ENCODE measurements at regions not wholly inside any gene's neighbourhood (a gene's known extent, or its start where the extent isn't known, plus 50 kb on each side); places are given as distances from the start of the nearest gene placed in this dataset.
"Not testable (repeated sequence)": the region's sequence is repeated elsewhere in the genome, so short reads cannot be mapped to it uniquely, and the experiment has no call there.

DNA sequence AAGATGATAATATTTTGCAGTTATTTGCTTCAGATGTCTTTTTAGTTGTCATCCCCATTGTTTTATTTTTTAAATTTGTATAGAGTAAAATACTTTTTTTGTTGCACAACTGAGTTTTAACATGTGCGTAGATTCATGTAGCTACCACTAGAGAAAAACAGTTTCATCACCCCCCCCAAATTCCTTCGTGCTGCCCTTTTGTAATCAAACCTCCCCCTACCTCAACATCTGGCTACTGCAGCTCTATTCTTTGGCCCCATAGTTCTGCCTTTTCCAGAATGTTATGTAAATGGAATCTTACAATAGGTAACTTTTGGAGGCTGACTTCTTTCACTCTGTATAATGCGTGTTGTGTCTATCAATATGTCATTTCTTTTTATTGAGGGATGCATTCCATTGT is 232.0 kb upstream of the RASGRP1 start:
- Histone ChIP-seq H3K9me3 (ENCODE audit: low read length) (no peaks in the 10 kb centered on the region), H4K20me1 (ENCODE audit: insufficient read depth) (no peaks in the 10 kb centered on the region), H3K4me3 (ENCODE audit: low read length) (no peak overlapping the region), H3K36me3 (ENCODE audit: insufficient read depth, low read length) (no peaks in the 10 kb centered on the region), H3K79me2 (replicated peaks; ENCODE audit: insufficient read depth, low read length) (no peaks in the 10 kb centered on the region), H3K27me3 (ENCODE audit: insufficient read depth, low read depth, low read length) (no peaks in the 10 kb centered on the region), H3K4me2 (ENCODE audit: low read length) (no peak overlapping the region), H2AFZ (ENCODE audit: low read depth, low read length) (no peak overlapping the region), H3K27ac (ENCODE audit: low read length) (no peak overlapping the region), H3K9ac (ENCODE audit: low read length) (no peak overlapping the region), H3F3A (ENCODE audit: insufficient read depth, low read length, poor library complexity, severe bottlenecking) (no peaks in the 10 kb centered on the region), H3K9me2 (ENCODE audit: insufficient read depth, low read length) (no peaks in the 10 kb centered on the region)
- TF ChIP-seq POLR2AphosphoS5 (IDR thresholded peaks at IDR 0.05) (no peak), RAD21 (conservative IDR thresholded peaks at IDR 0.05) (no peak), SMC3 (conservative IDR thresholded peaks at IDR 0.05; ENCODE audit: poor library complexity) (no peak)

DNA sequence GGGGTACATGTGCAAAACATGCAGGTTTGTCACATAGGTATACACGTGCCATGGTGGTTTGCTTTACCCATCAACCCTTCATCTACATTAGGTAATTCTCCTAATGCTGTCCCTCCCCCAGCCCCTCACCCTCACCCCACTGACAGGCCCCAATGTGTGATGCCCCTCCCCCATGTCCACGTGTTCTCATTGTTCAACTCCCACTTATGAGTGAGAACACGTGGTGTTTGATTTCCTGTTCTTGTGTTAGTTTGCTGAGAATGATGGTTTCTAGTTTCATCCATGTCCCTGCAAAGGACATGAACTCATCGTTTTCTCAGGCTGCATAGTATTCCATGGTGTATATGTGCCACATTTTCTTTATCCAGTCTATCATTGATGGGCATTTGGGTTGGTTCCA is 232.9 kb upstream of the RASGRP1 start:
- H3K27ac ChIP-seq (ENCODE audit: low read length); H4K20me1 ChIP-seq (ENCODE audit: insufficient read depth); H3K9ac ChIP-seq (ENCODE audit: low read length); H3K79me2 ChIP-seq (replicated peaks; ENCODE audit: insufficient read depth, low read length); H3K36me3 ChIP-seq (ENCODE audit: insufficient read depth, low read length); H3F3A ChIP-seq (ENCODE audit: insufficient read depth, low read length, poor library complexity, severe bottlenecking); H3K4me2 ChIP-seq (ENCODE audit: low read length); H2AFZ ChIP-seq (ENCODE audit: low read depth, low read length); H3K4me3 ChIP-seq (ENCODE audit: low read length); H3K9me2 ChIP-seq (ENCODE audit: insufficient read depth, low read length); H3K27me3 ChIP-seq (ENCODE audit: insufficient read depth, low read depth, low read length); H3K9me3 ChIP-seq (ENCODE audit: low read length): not testable (repeated sequence)

DNA sequence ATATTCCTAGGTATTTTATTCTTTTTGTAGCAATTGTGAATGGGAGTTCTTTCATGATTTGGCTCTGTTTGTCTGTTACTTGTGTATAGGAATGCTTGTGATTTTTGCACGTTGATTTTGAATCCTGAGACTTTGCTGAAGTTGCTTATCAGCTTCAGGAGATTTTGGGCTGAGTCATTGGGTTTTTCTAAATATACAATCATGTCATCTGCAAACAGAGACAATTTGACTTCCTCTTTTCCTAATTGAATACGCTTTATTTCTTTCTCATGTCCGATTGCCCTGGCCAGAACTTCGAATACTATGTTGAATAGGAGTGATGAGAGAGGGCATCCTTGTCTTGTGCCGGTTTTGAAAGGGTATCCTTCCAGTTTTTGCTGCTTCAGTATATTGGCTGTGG is 234.6 kb upstream of the RASGRP1 start:
- H3K4me2 ChIP-seq (ENCODE audit: low read length); H3K9ac ChIP-seq (ENCODE audit: low read length); H3K4me3 ChIP-seq (ENCODE audit: low read length); H3K27ac ChIP-seq (ENCODE audit: low read length); H3K27me3 ChIP-seq (ENCODE audit: insufficient read depth, low read depth, low read length); H3K79me2 ChIP-seq (replicated peaks; ENCODE audit: insufficient read depth, low read length); H3K36me3 ChIP-seq (ENCODE audit: insufficient read depth, low read length); H2AFZ ChIP-seq (ENCODE audit: low read depth, low read length); H4K20me1 ChIP-seq (ENCODE audit: insufficient read depth); H3F3A ChIP-seq (ENCODE audit: insufficient read depth, low read length, poor library complexity, severe bottlenecking); H3K9me2 ChIP-seq (ENCODE audit: insufficient read depth, low read length); H3K9me3 ChIP-seq (ENCODE audit: low read length): not testable (repeated sequence)

DNA sequence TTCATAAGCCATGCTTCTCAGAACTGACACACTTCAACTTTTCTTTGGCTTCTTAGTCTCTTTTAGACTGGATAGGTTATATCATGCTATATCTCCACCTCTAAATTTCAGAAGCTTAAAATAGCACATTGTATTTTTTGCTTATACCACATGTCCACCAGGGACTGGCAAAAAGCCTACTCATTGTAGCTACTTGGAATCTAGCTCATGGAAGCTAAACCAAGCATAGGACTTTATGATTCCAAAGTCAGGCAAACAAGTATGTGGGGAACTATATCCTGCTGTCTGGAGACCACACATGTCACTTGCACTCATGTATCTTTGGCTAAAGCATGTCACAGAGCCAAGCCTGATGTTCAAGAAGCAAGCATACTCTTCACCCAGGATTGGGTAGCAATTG is 245.0 kb upstream of the RASGRP1 start:
- H3K9me2 ChIP-seq (ENCODE audit: insufficient read depth, low read length), result no peaks in the 10 kb centered on the region
- H3K4me3 ChIP-seq (ENCODE audit: low read length), result no peak overlapping the region
- H3K27ac ChIP-seq (ENCODE audit: low read length), result no peak overlapping the region
- H3F3A ChIP-seq (ENCODE audit: insufficient read depth, low read length, poor library complexity, severe bottlenecking), result no peaks in the 10 kb centered on the region
- no peak overlapping the region for H2AFZ ChIP-seq (ENCODE audit: low read depth, low read length)
- no peaks in the 10 kb centered on the region for H3K36me3 ChIP-seq (ENCODE audit: insufficient read depth, low read length)
- H3K27me3 ChIP-seq (ENCODE audit: insufficient read depth, low read depth, low read length), result no peaks in the 10 kb centered on the region
- H3K79me2 ChIP-seq (replicated peaks; ENCODE audit: insufficient read depth, low read length), result no peaks in the 10 kb centered on the region
- TF ChIP-seq TAF1 (IDR thresholded peaks at IDR 0.05; ENCODE audit: low read depth) (no peak), SMC3 (conservative IDR thresholded peaks at IDR 0.05; ENCODE audit: poor library complexity) (no peak), EZH2 (IDR thresholded peaks at IDR 0.05; ENCODE audit: borderline replicate concordance, insufficient read depth, low read length, poor library complexity, severe bottlenecking) (no peak), EP300 (conservative IDR thresholded peaks at IDR 0.05; ENCODE audit: poor library complexity, severe bottlenecking) (no peak), RAD21 (conservative IDR thresholded peaks at IDR 0.05) (no peak), POLR2AphosphoS5 (IDR thresholded peaks at IDR 0.05) (no peak), MXI1 (conservative IDR thresholded peaks at IDR 0.05; ENCODE audit: poor library complexity, severe bottlenecking) (no peak)
- TF ChIP-seq, protein P1, sequence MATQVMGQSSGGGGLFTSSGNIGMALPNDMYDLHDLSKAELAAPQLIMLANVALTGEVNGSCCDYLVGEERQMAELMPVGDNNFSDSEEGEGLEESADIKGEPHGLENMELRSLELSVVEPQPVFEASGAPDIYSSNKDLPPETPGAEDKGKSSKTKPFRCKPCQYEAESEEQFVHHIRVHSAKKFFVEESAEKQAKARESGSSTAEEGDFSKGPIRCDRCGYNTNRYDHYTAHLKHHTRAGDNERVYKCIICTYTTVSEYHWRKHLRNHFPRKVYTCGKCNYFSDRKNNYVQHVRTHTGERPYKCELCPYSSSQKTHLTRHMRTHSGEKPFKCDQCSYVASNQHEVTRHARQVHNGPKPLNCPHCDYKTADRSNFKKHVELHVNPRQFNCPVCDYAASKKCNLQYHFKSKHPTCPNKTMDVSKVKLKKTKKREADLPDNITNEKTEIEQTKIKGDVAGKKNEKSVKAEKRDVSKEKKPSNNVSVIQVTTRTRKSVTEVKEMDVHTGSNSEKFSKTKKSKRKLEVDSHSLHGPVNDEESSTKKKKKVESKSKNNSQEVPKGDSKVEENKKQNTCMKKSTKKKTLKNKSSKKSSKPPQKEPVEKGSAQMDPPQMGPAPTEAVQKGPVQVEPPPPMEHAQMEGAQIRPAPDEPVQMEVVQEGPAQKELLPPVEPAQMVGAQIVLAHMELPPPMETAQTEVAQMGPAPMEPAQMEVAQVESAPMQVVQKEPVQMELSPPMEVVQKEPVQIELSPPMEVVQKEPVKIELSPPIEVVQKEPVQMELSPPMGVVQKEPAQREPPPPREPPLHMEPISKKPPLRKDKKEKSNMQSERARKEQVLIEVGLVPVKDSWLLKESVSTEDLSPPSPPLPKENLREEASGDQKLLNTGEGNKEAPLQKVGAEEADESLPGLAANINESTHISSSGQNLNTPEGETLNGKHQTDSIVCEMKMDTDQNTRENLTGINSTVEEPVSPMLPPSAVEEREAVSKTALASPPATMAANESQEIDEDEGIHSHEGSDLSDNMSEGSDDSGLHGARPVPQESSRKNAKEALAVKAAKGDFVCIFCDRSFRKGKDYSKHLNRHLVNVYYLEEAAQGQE (IDR thresholded peaks at IDR 0.05; ENCODE audit: borderline replicate concordance), result no peak
- TF ChIP-seq, protein P2, sequence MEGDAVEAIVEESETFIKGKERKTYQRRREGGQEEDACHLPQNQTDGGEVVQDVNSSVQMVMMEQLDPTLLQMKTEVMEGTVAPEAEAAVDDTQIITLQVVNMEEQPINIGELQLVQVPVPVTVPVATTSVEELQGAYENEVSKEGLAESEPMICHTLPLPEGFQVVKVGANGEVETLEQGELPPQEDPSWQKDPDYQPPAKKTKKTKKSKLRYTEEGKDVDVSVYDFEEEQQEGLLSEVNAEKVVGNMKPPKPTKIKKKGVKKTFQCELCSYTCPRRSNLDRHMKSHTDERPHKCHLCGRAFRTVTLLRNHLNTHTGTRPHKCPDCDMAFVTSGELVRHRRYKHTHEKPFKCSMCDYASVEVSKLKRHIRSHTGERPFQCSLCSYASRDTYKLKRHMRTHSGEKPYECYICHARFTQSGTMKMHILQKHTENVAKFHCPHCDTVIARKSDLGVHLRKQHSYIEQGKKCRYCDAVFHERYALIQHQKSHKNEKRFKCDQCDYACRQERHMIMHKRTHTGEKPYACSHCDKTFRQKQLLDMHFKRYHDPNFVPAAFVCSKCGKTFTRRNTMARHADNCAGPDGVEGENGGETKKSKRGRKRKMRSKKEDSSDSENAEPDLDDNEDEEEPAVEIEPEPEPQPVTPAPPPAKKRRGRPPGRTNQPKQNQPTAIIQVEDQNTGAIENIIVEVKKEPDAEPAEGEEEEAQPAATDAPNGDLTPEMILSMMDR (IDR thresholded peaks at IDR 0.05; ENCODE audit: poor library complexity, severe bottlenecking), result no peak
- H3K9me3 ChIP-seq (ENCODE audit: low read length), result no peaks in the 10 kb centered on the region
- no peaks in the 10 kb centered on the region for H4K20me1 ChIP-seq (ENCODE audit: insufficient read depth)
- no peak overlapping the region for H3K4me2 ChIP-seq (ENCODE audit: low read length)
- no peak overlapping the region for H3K9ac ChIP-seq (ENCODE audit: low read length)
